GM18861 (cell line): ENCODE measurements at regions not wholly inside any gene's neighbourhood (a gene's known extent, or its start where the extent isn't known, plus 50 kb on each side); places are given as distances from the start of the nearest gene placed in this dataset.
"Not testable (repeated sequence)": the region's sequence is repeated elsewhere in the genome, so short reads cannot be mapped to it uniquely, and the experiment has no call there.

Experiments
- ATAC-seq: cut with Tn5 transposase; IDR thresholded peaks from one replicate; pipeline ENCODE4 v1.9.1; 2021; ENCODE audit not compliant: unreplicated experiment

DNA sequence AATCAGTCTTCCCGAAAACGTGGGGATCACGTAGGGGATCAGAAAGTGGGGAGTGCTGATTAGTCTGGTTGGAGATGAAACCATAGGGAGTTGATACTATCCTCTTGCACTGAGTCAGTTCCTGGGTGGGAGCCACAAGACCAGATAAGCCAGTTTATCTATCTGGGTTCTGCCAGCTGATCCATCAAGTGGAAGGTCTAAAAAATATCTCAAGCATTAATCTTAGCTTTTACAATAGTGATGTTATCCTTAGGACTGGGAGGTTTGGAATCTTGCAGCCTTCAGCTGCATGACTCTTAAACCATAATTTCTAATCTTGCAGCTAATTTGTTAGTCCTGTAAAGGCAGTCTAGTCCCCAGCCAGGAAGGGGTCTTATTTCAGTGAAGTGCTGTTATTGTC is 2474.2 kb downstream of the PCDH9 start:
- ATAC-seq, result no peak

GRCh38 chr13:64753233-64754000 is 2476.7 kb downstream of the PCDH9 start:
- no peak for ATAC-seq

DNA sequence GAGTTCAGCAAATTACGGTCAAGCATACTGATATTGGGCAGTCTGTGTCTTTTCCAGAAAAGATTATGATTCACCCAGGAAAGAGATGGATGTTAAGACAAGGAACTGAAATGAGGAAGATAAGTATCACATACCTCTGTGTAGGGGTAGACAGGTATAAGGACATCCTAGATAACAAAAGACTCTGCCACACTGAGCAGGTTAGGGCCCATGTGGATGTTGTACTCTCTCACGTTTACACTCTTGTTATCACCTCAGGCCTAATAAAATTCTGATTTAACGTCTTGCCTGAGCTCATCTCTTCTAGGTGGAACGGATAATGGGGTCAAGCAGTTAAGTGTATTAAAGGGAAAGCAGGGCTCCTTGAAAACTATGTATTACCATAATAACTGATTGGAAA is 2480.8 kb downstream of the PCDH9 start:
- ATAC-seq, result no peak

GRCh38 chr13:64746845-64747244 is 2483.3 kb downstream of the PCDH9 start:
- no peak for ATAC-seq

DNA sequence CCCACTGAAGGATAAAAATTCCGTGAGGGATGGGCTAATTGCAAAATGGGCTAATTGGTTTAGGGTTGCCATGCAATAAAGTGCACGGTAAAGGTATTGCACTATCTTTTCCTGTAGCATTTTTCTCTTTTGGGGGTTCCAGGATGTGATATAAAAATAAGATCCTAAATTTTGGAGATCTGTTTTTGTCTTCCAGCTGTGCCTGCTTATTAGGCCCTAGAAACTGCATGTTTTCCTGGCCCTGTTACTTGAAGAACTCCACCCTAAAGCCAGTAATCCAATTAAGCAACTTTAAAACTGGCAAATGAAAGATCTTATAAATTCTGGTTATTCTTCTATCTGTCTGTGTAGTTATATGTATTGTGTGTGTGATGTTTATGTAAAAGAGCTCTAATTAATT is 2489.6 kb downstream of the PCDH9 start:
- ATAC-seq, result no peak

DNA sequence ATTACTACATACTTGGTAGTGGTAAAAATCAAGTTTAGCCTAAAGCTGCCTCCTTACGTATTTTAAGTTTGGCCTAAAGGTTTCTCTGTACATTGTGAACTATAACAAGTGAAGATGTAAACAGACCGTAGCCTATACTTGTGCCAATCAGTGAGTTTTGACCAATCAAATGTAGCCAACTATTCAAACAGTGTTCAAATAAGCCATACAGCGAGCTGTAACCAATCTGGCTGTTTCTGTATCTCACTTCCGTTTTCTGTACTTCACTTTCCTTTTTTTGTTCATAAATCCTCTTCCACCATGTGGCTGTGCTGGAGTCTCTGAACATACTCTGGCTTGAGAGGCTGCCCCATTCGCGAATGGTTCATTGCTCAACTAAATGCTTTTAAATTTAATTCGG is 2504.6 kb downstream of the PCDH9 start:
- ATAC-seq, result no peak

DNA sequence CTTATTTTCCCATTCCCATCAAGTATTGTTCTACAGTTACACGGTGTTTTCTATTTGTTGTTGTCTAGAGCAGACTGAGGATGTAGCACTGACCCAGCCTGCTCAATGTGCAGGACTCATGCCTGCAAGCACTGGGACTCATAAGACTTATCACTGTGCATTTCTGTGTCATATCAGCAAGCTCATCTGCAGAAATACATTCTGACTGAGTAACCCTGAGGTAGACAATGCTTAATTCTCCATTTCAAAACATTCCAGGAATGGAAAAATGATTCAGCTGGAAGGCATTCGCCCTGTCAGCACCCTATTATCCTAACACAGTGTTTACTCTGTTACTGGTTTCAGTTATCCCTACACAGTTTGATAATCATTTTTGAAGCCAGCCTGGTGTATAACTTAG is 2506.4 kb downstream of the PCDH9 start:
- ATAC-seq, result no peak

- ATAC-seq, result no peak
Observed at GRCh38 chr13:64718116-64718515, 2512.0 kb downstream of the PCDH9 start.

- no peak for ATAC-seq
Observed at GRCh38 chr13:64716936-64717335, 2513.2 kb downstream of the PCDH9 start.

GRCh38 chr13:64709079-64709478 is 2521.1 kb downstream of the PCDH9 start:
- ATAC-seq, result no peak

DNA sequence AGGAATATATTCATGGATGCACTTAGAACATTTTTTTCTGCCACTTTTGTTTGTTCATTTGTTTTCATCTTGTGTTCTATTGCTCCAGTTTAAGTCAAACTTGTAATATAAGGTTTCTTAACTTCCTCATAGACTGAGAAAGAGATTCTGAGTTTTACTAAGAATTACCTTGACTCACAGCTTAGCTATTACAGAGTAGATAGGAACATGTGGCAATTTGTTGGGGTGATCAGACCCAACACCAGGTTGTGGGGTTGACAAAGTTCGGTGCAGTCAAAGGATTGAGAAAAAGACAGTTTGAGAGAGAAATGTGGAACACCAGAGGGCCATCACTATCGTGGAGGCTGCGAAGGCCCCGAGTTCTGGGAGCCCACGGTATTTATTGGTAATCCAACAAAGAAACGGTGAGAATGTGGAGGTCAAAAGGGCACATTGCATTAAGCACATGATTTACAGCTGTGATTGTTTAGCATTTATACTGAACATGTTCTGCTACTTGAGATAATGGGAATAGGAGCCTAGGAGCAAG is 2526.0 kb downstream of the PCDH9 start:
- no peak for ATAC-seq

- ATAC-seq, result no peak
Observed at GRCh38 chr13:64697226-64697625, 2532.9 kb downstream of the PCDH9 start.

DNA sequence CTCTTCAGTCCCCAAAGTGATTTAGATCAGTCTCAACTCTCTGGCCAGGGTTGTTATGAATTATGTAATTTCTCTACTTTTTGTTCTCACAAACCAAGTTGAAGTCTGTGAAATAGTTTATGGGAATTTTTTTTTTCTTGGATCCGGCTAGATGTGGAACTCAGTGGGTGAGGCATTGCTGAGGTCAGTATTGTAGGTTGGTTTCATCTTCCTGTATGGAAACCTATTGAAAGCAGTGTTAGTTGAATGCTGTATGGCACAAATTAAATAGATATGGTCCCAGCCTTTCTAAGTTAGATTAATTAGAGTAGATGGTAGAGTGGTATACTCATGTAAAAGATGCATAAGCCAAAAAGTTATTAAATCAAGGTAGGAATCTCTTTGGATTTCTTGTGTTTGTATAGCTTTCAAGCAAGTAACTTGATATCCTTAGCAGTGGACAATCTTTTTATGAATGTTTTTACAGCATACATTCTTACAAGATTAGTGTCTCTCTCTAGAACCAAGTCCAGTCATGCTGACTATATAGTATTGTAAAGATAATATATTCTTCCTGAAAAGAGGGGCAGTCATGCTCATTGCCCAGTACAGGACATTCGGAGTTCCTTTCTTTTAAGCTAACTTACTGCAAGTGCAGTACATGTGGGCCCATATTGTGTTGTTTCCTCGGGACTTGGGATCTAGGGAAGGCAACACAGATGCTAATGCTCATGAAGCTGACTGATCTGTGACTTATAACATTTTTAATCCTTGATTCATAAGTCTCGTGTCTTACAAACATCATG is 2541.1 kb downstream of the PCDH9 start:
- ATAC-seq, result no peak

GRCh38 chr13:64686536-64686935 is 2543.6 kb downstream of the PCDH9 start:
- not testable (repeated sequence) for ATAC-seq

GRCh38 chr13:64684685-64685431 is 2545.3 kb downstream of the PCDH9 start:
- no peak for ATAC-seq

GRCh38 chr13:64684108-64684507 is 2546.0 kb downstream of the PCDH9 start:
- no peak for ATAC-seq

DNA sequence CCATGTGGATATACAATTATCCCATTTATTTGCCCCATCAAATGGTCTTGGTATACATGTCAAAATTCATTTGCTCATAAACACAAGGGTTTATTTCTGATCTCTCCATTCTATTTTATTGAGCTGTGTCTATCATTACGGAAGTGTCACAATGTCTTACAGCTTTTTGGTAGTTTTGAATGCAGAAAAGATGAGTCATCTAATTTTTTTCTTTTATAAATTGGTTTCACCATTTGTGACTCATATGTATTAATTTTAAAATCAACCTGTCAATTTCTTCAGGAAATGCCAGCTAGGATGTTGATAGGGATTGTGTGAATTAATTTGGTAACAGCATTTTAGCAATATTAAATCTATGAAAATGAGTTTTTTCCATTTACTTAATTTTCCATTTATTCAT is 2549.4 kb downstream of the PCDH9 start:
- no peak for ATAC-seq

DNA sequence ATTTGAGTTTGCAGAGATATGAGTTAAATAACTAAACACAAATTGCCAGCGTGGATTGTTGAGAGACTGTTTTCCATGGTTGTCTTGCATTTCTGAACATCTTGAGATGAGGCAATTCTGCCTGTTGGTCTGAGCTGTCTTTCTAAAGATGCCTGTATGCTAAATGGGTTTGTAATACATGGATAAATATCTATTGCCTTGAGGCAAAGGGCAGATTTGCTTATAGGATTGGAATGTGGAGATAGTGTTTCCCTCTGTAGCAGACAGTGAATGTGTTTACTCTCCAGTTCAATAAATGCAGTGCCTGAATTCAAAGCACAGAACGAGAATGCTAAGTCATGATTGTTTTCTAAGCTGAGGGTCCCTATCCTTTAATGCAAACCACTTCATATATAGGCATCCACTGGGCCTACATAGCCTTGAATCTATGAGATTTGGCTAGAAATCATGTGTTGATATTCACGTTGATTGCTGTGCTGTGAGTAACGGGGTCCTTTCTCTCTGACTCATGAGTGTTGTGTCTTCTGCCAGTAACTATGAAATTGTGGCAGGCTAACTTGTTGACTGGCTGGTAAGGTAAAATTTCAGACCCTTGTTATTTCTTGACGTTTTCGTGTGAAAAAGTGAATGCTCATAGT is 2554.8 kb downstream of the PCDH9 start:
- ATAC-seq, result no peak

GRCh38 chr13:64674126-64674525 is 2556.0 kb downstream of the PCDH9 start:
- no peak for ATAC-seq

DNA sequence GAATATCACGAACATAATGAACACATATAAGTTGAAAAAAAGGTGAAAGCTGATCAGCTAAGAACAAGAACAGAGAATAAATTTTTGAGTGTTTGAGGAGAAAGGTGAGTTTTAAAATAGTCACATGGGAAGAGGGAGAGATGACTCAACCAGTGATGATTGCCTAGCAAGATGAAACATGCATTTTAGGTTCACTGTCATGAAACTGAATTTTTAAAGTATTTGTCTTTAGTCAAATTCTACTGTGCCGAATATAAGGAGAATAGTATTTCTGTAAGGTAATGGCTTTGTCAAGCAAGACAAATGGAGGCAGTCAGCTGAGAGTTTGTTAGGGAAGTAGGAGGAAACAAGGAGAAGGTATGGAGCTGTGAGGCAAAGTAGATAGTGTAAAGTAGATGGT is 2557.4 kb downstream of the PCDH9 start:
- no peak for ATAC-seq
